Lower leg skin (tissue), 3 donors: ENCODE measurements at regions not wholly inside any gene's neighbourhood (a gene's known extent, or its start where the extent isn't known, plus 50 kb on each side); places are given as distances from the start of the nearest gene placed in this dataset.
A peak's percentile ranks its signal among the peaks of the same experiment; 100 is the strongest.
"Not testable (repeated sequence)": the region's sequence is repeated elsewhere in the genome, so short reads cannot be mapped to it uniquely, and the experiment has no call there.

Experiments
- DNase-seq, 2 donors: peaks; one replicate each; pipeline ENCODE4 v3.0.0-alpha.2; 2019; ENCODE audit warnings: low spot score in 2 of 2
- H3K4me3 ChIP-seq: fragments of 200-600 bp; sonication (generic); 2 replicates; pipeline ENCODE4 v1.5.1; 2017; ENCODE audit warnings: mild to moderate bottlenecking, low read depth; ENCODE audit not compliant: poor library complexity, severe bottlenecking
- WGBS, 2 donors: methylation state at CpG; one replicate each; pipeline ENCODE4 v1.1.5; 2018; 5-methylcytosine and 5-hydroxymethylcytosine counted together
- intact Hi-C: fragments of 100-400 bp; cut with DNase I; formaldehyde crosslinking; loops from one replicate; pipeline ENCODE4 v1.15.0; 2023; ENCODE audit warnings: low total_unique reads

- H3K4me3 ChIP-seq, DNase-seq, intact Hi-C loops: not testable (repeated sequence)
- WGBS, 2 donors = 59 to 64% methylated on average over 6 of the region's 6 CpGs
These were observed 632.9 kb upstream of the TPTE start for GRCh38 chr21:9888500-9888899.

- peak in 1 of 2 donors; percentile 58 for DNase-seq
- intact Hi-C loops, H3K4me3 ChIP-seq: not testable (repeated sequence)
- WGBS, 2 donors = 43 to 57% methylated on average over 3 of the region's 3 CpGs
These were observed 617.8 kb upstream of the TPTE start for GRCh38 chr21:9903579-9903978.

- 35 to 42% methylated on average over 5 of the region's 5 CpGs for WGBS, 2 donors
- H3K4me3 ChIP-seq, DNase-seq, intact Hi-C loops: not testable (repeated sequence)
These were observed 607.2 kb upstream of the TPTE start for GRCh38 chr21:9914135-9914534.

- H3K4me3 ChIP-seq, DNase-seq, intact Hi-C loops: not testable (repeated sequence)
- WGBS, 2 donors = 23 to 35% methylated on average over 1 of the region's 1 CpG
These were observed 601.9 kb upstream of the TPTE start for GRCh38 chr21:9919446-9919845.

GRCh38 chr21:9943639-9944038 is 577.7 kb upstream of the TPTE start:
- 71% methylated on average over 7 of the region's 7 CpGs for WGBS, 2 donors
- H3K4me3 ChIP-seq, DNase-seq, intact Hi-C loops: not testable (repeated sequence)

- DNase-seq, H3K4me3 ChIP-seq, intact Hi-C loops: not testable (repeated sequence)
- 27 to 32% methylated on average over 1 of the region's 1 CpG for WGBS, 2 donors
These were observed 575.3 kb upstream of the TPTE start for GRCh38 chr21:9946057-9946456.

GRCh38 chr21:9949510-9950289 is 571.7 kb upstream of the TPTE start:
- H3K4me3 ChIP-seq, intact Hi-C loops: not testable (repeated sequence)
- 51 to 53% methylated on average over 8 of the region's 8 CpGs for WGBS, 2 donors
- peak in 1 of 2 donors; percentile 85 for DNase-seq

GRCh38 chr21:9950363-9950762 is 571.0 kb upstream of the TPTE start:
- H3K4me3 ChIP-seq, intact Hi-C loops, DNase-seq: not testable (repeated sequence)
- 22 to 24% methylated on average over 2 of the region's 2 CpGs for WGBS, 2 donors

GRCh38 chr21:9958791-9959190 is 562.6 kb upstream of the TPTE start:
- H3K4me3 ChIP-seq, intact Hi-C loops, DNase-seq: not testable (repeated sequence)

GRCh38 chr21:9959220-9959964 is 562.0 kb upstream of the TPTE start:
- intact Hi-C loops, DNase-seq, H3K4me3 ChIP-seq: not testable (repeated sequence)
- WGBS, 2 donors = 54 to 60% methylated on average over 4 of the region's 4 CpGs

- DNase-seq, H3K4me3 ChIP-seq, intact Hi-C loops: not testable (repeated sequence)
- WGBS, 2 donors = 16 to 19% methylated on average over 1 of the region's 1 CpG
These were observed 552.0 kb upstream of the TPTE start for GRCh38 chr21:9969399-9969798.

- H3K4me3 ChIP-seq, intact Hi-C loops: not testable (repeated sequence)
- 17 to 25% methylated on average over 1 of the region's 1 CpG for WGBS, 2 donors
- DNase-seq = peak in 1 of 2 donors; percentile 54
These were observed 549.4 kb upstream of the TPTE start for GRCh38 chr21:9972018-9972417.

GRCh38 chr21:9978371-9978770 is 543.0 kb upstream of the TPTE start:
- DNase-seq, H3K4me3 ChIP-seq, intact Hi-C loops: not testable (repeated sequence)
- 64% methylated on average over 4 of the region's 4 CpGs for WGBS, 2 donors

- WGBS, 2 donors = 33 to 44% methylated on average over 2 of the region's 2 CpGs
- intact Hi-C loops = not testable (repeated sequence)
These were observed 523.9 kb upstream of the TPTE start for GRCh38 chr21:9997507-9997906.

GRCh38 chr21:10002762-10003313 is 518.5 kb upstream of the TPTE start:
- DNase-seq, H3K4me3 ChIP-seq, intact Hi-C loops: not testable (repeated sequence)
- WGBS, 2 donors = 46 to 50% methylated on average over 6 of the region's 6 CpGs

More at GRCh38 chr21:9997507-9997906, 523.9 kb upstream of the TPTE start:
- not testable (repeated sequence) for H3K4me3 ChIP-seq, DNase-seq
